ENCODE measurements at regions not wholly inside any gene's neighbourhood (a gene's known extent, or its start where the extent isn't known, plus 50 kb on each side); places are given as distances from the start of the nearest gene placed in this dataset.

GRCh38 chr3:39753391-39753790 is 56.0 kb upstream of the MYRIP start:
- no peaks in the 10 kb centered on the region for H3K36me3 ChIP-seq (ENCODE audit: control insufficient read depth, insufficient read depth, low read length)
- H3K9me3 ChIP-seq (ENCODE audit: control insufficient read depth, low read length): no peaks in the 10 kb centered on the region
- H3K4me2 ChIP-seq (ENCODE audit: low read length): no peak overlapping the region
- H3K4me1 ChIP-seq: peaks cover 10% of the 10 kb centered on the region
- no peak for TF ChIP-seq CTCF (IDR thresholded peaks at IDR 0.05)
- no peaks in the 10 kb centered on the region for H3K79me2 ChIP-seq
- H3K9ac ChIP-seq: no peak overlapping the region
- H3K27me3 ChIP-seq (ENCODE audit: control insufficient read depth, insufficient read depth, low read length): no peaks in the 10 kb centered on the region
- no peak overlapping the region for H3K27ac ChIP-seq
- H3K4me3 ChIP-seq (ENCODE audit: low read depth, low read length): no peak overlapping the region
- no peak overlapping the region for H2AFZ ChIP-seq

- H3K4me3 ChIP-seq (ENCODE audit: low read depth, low read length): no peak overlapping the region
- no peaks in the 10 kb centered on the region for H3K9me3 ChIP-seq (ENCODE audit: control insufficient read depth, low read length)
- no peak overlapping the region for H3K27ac ChIP-seq
- no peaks in the 10 kb centered on the region for H3K36me3 ChIP-seq (ENCODE audit: control insufficient read depth, insufficient read depth, low read length)
- H3K79me2 ChIP-seq: no peaks in the 10 kb centered on the region
- H3K9ac ChIP-seq: no peak overlapping the region
- no peak for TF ChIP-seq CTCF (IDR thresholded peaks at IDR 0.05)
- H3K27me3 ChIP-seq (ENCODE audit: control insufficient read depth, insufficient read depth, low read length): no peaks in the 10 kb centered on the region
- H3K4me1 ChIP-seq: peaks cover 10% of the 10 kb centered on the region
- H2AFZ ChIP-seq: no peak overlapping the region
- no peak overlapping the region for H3K4me2 ChIP-seq (ENCODE audit: low read length)
Observed at GRCh38 chr3:39754549-39754948, 54.9 kb upstream of the MYRIP start.

GRCh38 chr3:39755100-39755499 is 54.3 kb upstream of the MYRIP start:
- no peak for TF ChIP-seq CTCF (IDR thresholded peaks at IDR 0.05)
- no peak overlapping the region for H3K4me2 ChIP-seq (ENCODE audit: low read length)
- no peak overlapping the region for H2AFZ ChIP-seq
- H3K27me3 ChIP-seq (ENCODE audit: control insufficient read depth, insufficient read depth, low read length): no peaks in the 10 kb centered on the region
- no peak overlapping the region for H3K4me3 ChIP-seq (ENCODE audit: low read depth, low read length)
- H3K27ac ChIP-seq: no peak overlapping the region
- H3K9me3 ChIP-seq (ENCODE audit: control insufficient read depth, low read length): no peaks in the 10 kb centered on the region
- H3K79me2 ChIP-seq: no peaks in the 10 kb centered on the region
- H3K9ac ChIP-seq: no peak overlapping the region
- H3K4me1 ChIP-seq: peaks cover 10% of the 10 kb centered on the region
- H3K36me3 ChIP-seq (ENCODE audit: control insufficient read depth, insufficient read depth, low read length): no peaks in the 10 kb centered on the region

GRCh38 chr3:39757307-39757706 is 52.1 kb upstream of the MYRIP start:
- Histone ChIP-seq H3K4me3 (ENCODE audit: low read depth, low read length) (no peak overlapping the region), H2AFZ (no peak overlapping the region), H3K79me2 (no peaks in the 10 kb centered on the region), H3K4me1 (peaks cover under 1% of the 10 kb centered on the region), H3K9ac (no peak overlapping the region), H3K9me3 (ENCODE audit: control insufficient read depth, low read length) (no peaks in the 10 kb centered on the region), H3K36me3 (ENCODE audit: control insufficient read depth, insufficient read depth, low read length) (no peaks in the 10 kb centered on the region), H3K4me2 (ENCODE audit: low read length) (no peak overlapping the region), H3K27me3 (ENCODE audit: control insufficient read depth, insufficient read depth, low read length) (no peaks in the 10 kb centered on the region), H3K27ac (no peak overlapping the region)
- no peak for TF ChIP-seq CTCF (IDR thresholded peaks at IDR 0.05)

Measured in parathyroid adenoma (tissue), 2 donors.